ENCODE measurements at regions not wholly inside any gene's neighbourhood (a gene's known extent, or its start where the extent isn't known, plus 50 kb on each side); places are given as distances from the start of the nearest gene placed in this dataset.

DNA sequence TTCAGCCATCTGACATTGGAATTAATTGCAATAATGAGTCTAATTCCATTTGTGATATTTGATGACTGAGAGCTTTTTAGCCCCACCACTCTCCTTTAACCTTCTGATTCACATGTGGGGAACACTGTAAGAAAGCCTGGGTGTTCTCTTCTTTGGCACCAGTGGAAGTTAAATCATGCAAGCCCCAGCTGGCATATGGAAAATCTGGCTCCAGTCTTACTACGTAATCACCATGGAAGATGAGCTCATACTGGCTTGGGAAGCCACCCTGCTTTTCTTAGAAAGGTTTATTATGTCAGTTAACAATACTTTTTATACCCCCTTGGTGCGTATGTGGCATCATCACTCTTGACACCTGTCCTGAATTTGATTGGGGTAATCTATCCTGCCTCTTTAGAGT is 479.3 kb downstream of the SLC16A7 start:
- Histone ChIP-seq H3K4me3 (ENCODE audit: low read length) (no peak overlapping the region), H4K20me1 (ENCODE audit: insufficient read depth) (no peaks in the 10 kb centered on the region), H3K9ac (ENCODE audit: low read length) (no peak overlapping the region), H3K27ac (ENCODE audit: low read length) (no peak overlapping the region), H3K9me3 (ENCODE audit: low read length) (no peaks in the 10 kb centered on the region), H3K9me2 (ENCODE audit: insufficient read depth, low read length) (no peaks in the 10 kb centered on the region), H3K36me3 (ENCODE audit: insufficient read depth, low read length) (no peaks in the 10 kb centered on the region), H3K79me2 (replicated peaks; ENCODE audit: insufficient read depth, low read length) (no peaks in the 10 kb centered on the region), H3F3A (ENCODE audit: insufficient read depth, low read length, poor library complexity, severe bottlenecking) (no peaks in the 10 kb centered on the region), H3K4me2 (ENCODE audit: low read length) (no peak overlapping the region), H3K27me3 (ENCODE audit: insufficient read depth, low read depth, low read length) (no peaks in the 10 kb centered on the region), H2AFZ (ENCODE audit: low read depth, low read length) (no peak overlapping the region)
- TF ChIP-seq POLR2AphosphoS5 (IDR thresholded peaks at IDR 0.05) (no peak), REST (IDR thresholded peaks at IDR 0.05; ENCODE audit: borderline replicate concordance) (no peak), TAF1 (IDR thresholded peaks at IDR 0.05; ENCODE audit: low read depth) (no peak)

GRCh38 chr12:60078026-60078425 is 482.2 kb downstream of the SLC16A7 start:
- H4K20me1 ChIP-seq (ENCODE audit: insufficient read depth) = no peaks in the 10 kb centered on the region
- no peak overlapping the region for H2AFZ ChIP-seq (ENCODE audit: low read depth, low read length)
- TF ChIP-seq RAD21 (conservative IDR thresholded peaks at IDR 0.05) = no peak
- no peak for TF ChIP-seq POLR2AphosphoS5 (IDR thresholded peaks at IDR 0.05)
- TF ChIP-seq MXI1 (conservative IDR thresholded peaks at IDR 0.05; ENCODE audit: poor library complexity, severe bottlenecking) = no peak
- TF ChIP-seq REST (IDR thresholded peaks at IDR 0.05; ENCODE audit: borderline replicate concordance) = no peak
- TF ChIP-seq, protein P1, sequence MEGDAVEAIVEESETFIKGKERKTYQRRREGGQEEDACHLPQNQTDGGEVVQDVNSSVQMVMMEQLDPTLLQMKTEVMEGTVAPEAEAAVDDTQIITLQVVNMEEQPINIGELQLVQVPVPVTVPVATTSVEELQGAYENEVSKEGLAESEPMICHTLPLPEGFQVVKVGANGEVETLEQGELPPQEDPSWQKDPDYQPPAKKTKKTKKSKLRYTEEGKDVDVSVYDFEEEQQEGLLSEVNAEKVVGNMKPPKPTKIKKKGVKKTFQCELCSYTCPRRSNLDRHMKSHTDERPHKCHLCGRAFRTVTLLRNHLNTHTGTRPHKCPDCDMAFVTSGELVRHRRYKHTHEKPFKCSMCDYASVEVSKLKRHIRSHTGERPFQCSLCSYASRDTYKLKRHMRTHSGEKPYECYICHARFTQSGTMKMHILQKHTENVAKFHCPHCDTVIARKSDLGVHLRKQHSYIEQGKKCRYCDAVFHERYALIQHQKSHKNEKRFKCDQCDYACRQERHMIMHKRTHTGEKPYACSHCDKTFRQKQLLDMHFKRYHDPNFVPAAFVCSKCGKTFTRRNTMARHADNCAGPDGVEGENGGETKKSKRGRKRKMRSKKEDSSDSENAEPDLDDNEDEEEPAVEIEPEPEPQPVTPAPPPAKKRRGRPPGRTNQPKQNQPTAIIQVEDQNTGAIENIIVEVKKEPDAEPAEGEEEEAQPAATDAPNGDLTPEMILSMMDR (IDR thresholded peaks at IDR 0.05; ENCODE audit: poor library complexity, severe bottlenecking) = no peak
- no peak for TF ChIP-seq EZH2 (IDR thresholded peaks at IDR 0.05; ENCODE audit: borderline replicate concordance, insufficient read depth, low read length, poor library complexity, severe bottlenecking)
- no peak for TF ChIP-seq TAF1 (IDR thresholded peaks at IDR 0.05; ENCODE audit: low read depth)
- TF ChIP-seq SMC3 (conservative IDR thresholded peaks at IDR 0.05; ENCODE audit: poor library complexity) = no peak
- TF ChIP-seq EP300 (conservative IDR thresholded peaks at IDR 0.05; ENCODE audit: poor library complexity, severe bottlenecking) = no peak
- H3K27me3 ChIP-seq (ENCODE audit: insufficient read depth, low read depth, low read length) = no peaks in the 10 kb centered on the region
- no peak overlapping the region for H3K27ac ChIP-seq (ENCODE audit: low read length)
- H3K36me3 ChIP-seq (ENCODE audit: insufficient read depth, low read length) = no peaks in the 10 kb centered on the region
- no peak overlapping the region for H3K9ac ChIP-seq (ENCODE audit: low read length)
- peaks cover 3% of the 10 kb centered on the region for H3K9me3 ChIP-seq (ENCODE audit: low read length)
- no peak overlapping the region for H3K4me3 ChIP-seq (ENCODE audit: low read length)
- H3F3A ChIP-seq (ENCODE audit: insufficient read depth, low read length, poor library complexity, severe bottlenecking) = no peaks in the 10 kb centered on the region
- no peaks in the 10 kb centered on the region for H3K79me2 ChIP-seq (replicated peaks; ENCODE audit: insufficient read depth, low read length)
- no peak overlapping the region for H3K4me2 ChIP-seq (ENCODE audit: low read length)
- H3K9me2 ChIP-seq (ENCODE audit: insufficient read depth, low read length) = no peaks in the 10 kb centered on the region

Measured in neural cell (in vitro differentiated cells).